ENCODE measurements at regions not wholly inside any gene's neighbourhood (a gene's known extent, or its start where the extent isn't known, plus 50 kb on each side); places are given as distances from the start of the nearest gene placed in this dataset.
A peak's percentile ranks its signal among the peaks of the same experiment; 100 is the strongest.
"Not testable (repeated sequence)": the region's sequence is repeated elsewhere in the genome, so short reads cannot be mapped to it uniquely, and the experiment has no call there.

GRCh38 chr7:65222655-65223054, 151.0 kb upstream of the ZNF92 start:
- ChIA-PET POLR2A (ENCODE audit: low non-redundant PET) (no interaction called here), CTCF (no interaction called here)
- no peak overlapping the region for H3K27ac ChIP-seq
- no peak for TF ChIP-seq CTCF (conservative IDR thresholded peaks at IDR 0.05; ENCODE audit: low read depth)
- DNase-seq (ENCODE audit: low spot score): no peak

GRCh38 chr7:65221683-65222082, 152.0 kb upstream of the ZNF92 start:
- H3K27ac ChIP-seq: no peak overlapping the region
- no peak for DNase-seq (ENCODE audit: low spot score)
- TF ChIP-seq CTCF (conservative IDR thresholded peaks at IDR 0.05; ENCODE audit: low read depth): no peak
- CTCF ChIA-PET: no interaction called here
- POLR2A ChIA-PET (ENCODE audit: low non-redundant PET): interaction anchor here (0.9 kb wide), 1 partner anchor 271 kb away, joined by 3 read pairs; no protein-coding TSS in a partner anchor

GRCh38 chr7:65219623-65220022, 154.0 kb upstream of the ZNF92 start:
- no peak for TF ChIP-seq CTCF (conservative IDR thresholded peaks at IDR 0.05; ENCODE audit: low read depth)

GRCh38 chr7:65216469-65216868, 157.2 kb upstream of the ZNF92 start:
- peak; percentile 53 for DNase-seq (ENCODE audit: low spot score)
- POLR2A ChIA-PET (ENCODE audit: low non-redundant PET): no interaction called here
- CTCF ChIA-PET: interaction anchor here (0.6 to 0.9 kb wide), 4 partner anchors 53 to 1693 kb away, joined by 3 to 5 read pairs (median 5); no protein-coding TSS in a partner anchor
- no peak overlapping the region for H3K27ac ChIP-seq
- peak; percentile 61 for TF ChIP-seq CTCF (conservative IDR thresholded peaks at IDR 0.05; ENCODE audit: low read depth)

More at GRCh38 chr7:65219623-65220022, 154.0 kb upstream of the ZNF92 start:
- DNase-seq (ENCODE audit: low spot score): no peak
- no peak overlapping the region for H3K27ac ChIP-seq
- POLR2A ChIA-PET (ENCODE audit: low non-redundant PET): no interaction called here
- CTCF ChIA-PET: no interaction called here

GRCh38 chr7:65213260-65213659, 160.4 kb upstream of the ZNF92 start:
- CTCF ChIA-PET; POLR2A ChIA-PET (ENCODE audit: low non-redundant PET); H3K27ac ChIP-seq; DNase-seq (ENCODE audit: low spot score): not testable (repeated sequence)

- CTCF ChIA-PET; DNase-seq (ENCODE audit: low spot score); POLR2A ChIA-PET (ENCODE audit: low non-redundant PET); H3K27ac ChIP-seq: not testable (repeated sequence)
Observed at GRCh38 chr7:65199221-65199620, 174.4 kb upstream of the ZNF92 start.

GRCh38 chr7:65193334-65194058, 180.2 kb upstream of the ZNF92 start:
- DNase-seq (ENCODE audit: low spot score); H3K27ac ChIP-seq; CTCF ChIA-PET; POLR2A ChIA-PET (ENCODE audit: low non-redundant PET): not testable (repeated sequence)

GRCh38 chr7:65177041-65177440, 170.6 kb upstream of the ERV3-1 start:
- H3K27ac ChIP-seq; DNase-seq (ENCODE audit: low spot score); POLR2A ChIA-PET (ENCODE audit: low non-redundant PET); CTCF ChIA-PET: not testable (repeated sequence)

GRCh38 chr7:65150105-65150504, 143.6 kb upstream of the ERV3-1 start:
- DNase-seq (ENCODE audit: low spot score); H3K27ac ChIP-seq; CTCF ChIA-PET; POLR2A ChIA-PET (ENCODE audit: low non-redundant PET): not testable (repeated sequence)

GRCh38 chr7:65146118-65146914, 139.8 kb upstream of the ERV3-1 start:
- POLR2A ChIA-PET (ENCODE audit: low non-redundant PET); H3K27ac ChIP-seq; CTCF ChIA-PET; DNase-seq (ENCODE audit: low spot score): not testable (repeated sequence)

- H3K27ac ChIP-seq; POLR2A ChIA-PET (ENCODE audit: low non-redundant PET); CTCF ChIA-PET; DNase-seq (ENCODE audit: low spot score): not testable (repeated sequence)
Observed at GRCh38 chr7:65145710-65146109, 139.2 kb upstream of the ERV3-1 start.

GRCh38 chr7:65145008-65145407, 138.5 kb upstream of the ERV3-1 start:
- H3K27ac ChIP-seq; CTCF ChIA-PET; DNase-seq (ENCODE audit: low spot score); POLR2A ChIA-PET (ENCODE audit: low non-redundant PET): not testable (repeated sequence)

- CTCF ChIA-PET; DNase-seq (ENCODE audit: low spot score); POLR2A ChIA-PET (ENCODE audit: low non-redundant PET); H3K27ac ChIP-seq: not testable (repeated sequence)
Observed at GRCh38 chr7:65144557-65144956, 138.1 kb upstream of the ERV3-1 start.

Measured in RWPE1 (cell line).